ENCODE measurements at regions not wholly inside any gene's neighbourhood (a gene's known extent, or its start where the extent isn't known, plus 50 kb on each side); places are given as distances from the start of the nearest gene placed in this dataset.

GRCh38 chr15:91737151-91737818, 116.2 kb upstream of the SLCO3A1 start:
- no peak for DNase-seq (ENCODE audit: low read depth)

- no peak for DNase-seq (ENCODE audit: low read depth)
Measured at GRCh38 chr15:91741986-91742385, 111.5 kb upstream of the SLCO3A1 start.

GRCh38 chr15:91751611-91752010, 101.9 kb upstream of the SLCO3A1 start:
- DNase-seq (ENCODE audit: low read depth) = no peak

- DNase-seq (ENCODE audit: low read depth) = no peak
Measured at GRCh38 chr15:91752081-91752785, 101.3 kb upstream of the SLCO3A1 start.

GRCh38 chr15:91759560-91759959, 93.9 kb upstream of the SLCO3A1 start:
- no peak for DNase-seq (ENCODE audit: low read depth)

- DNase-seq (ENCODE audit: low read depth) = no peak
Measured at GRCh38 chr15:91765660-91766059, 87.8 kb upstream of the SLCO3A1 start.

GRCh38 chr15:91769476-91769875, 84.0 kb upstream of the SLCO3A1 start:
- DNase-seq (ENCODE audit: low read depth) = no peak

- no peak for DNase-seq (ENCODE audit: low read depth)
Measured at GRCh38 chr15:91769894-91770293, 83.6 kb upstream of the SLCO3A1 start.

GRCh38 chr15:91776104-91776503, 77.4 kb upstream of the SLCO3A1 start:
- DNase-seq (ENCODE audit: low read depth) = no peak

GRCh38 chr15:91779960-91780359, 73.5 kb upstream of the SLCO3A1 start:
- no peak for DNase-seq (ENCODE audit: low read depth)

- no peak for DNase-seq (ENCODE audit: low read depth)
Measured at GRCh38 chr15:91780387-91780786, 73.1 kb upstream of the SLCO3A1 start.

- DNase-seq (ENCODE audit: low read depth) = no peak
Measured at GRCh38 chr15:91782221-91782620, 71.3 kb upstream of the SLCO3A1 start.

- DNase-seq (ENCODE audit: low read depth) = no peak
Measured at GRCh38 chr15:91783008-91783407, 70.5 kb upstream of the SLCO3A1 start.

- no peak for DNase-seq (ENCODE audit: low read depth)
Measured at GRCh38 chr15:91783451-91783850, 70.1 kb upstream of the SLCO3A1 start.

GRCh38 chr15:91784973-91785709, 68.4 kb upstream of the SLCO3A1 start:
- DNase-seq (ENCODE audit: low read depth) = no peak

- DNase-seq (ENCODE audit: low read depth) = no peak
Measured at GRCh38 chr15:91787198-91787597, 66.3 kb upstream of the SLCO3A1 start.

GRCh38 chr15:91789136-91789535, 64.4 kb upstream of the SLCO3A1 start:
- no peak for DNase-seq (ENCODE audit: low read depth)

GRCh38 chr15:91790836-91791235, 62.7 kb upstream of the SLCO3A1 start:
- DNase-seq (ENCODE audit: low read depth) = no peak

- no peak for DNase-seq (ENCODE audit: low read depth)
Measured at GRCh38 chr15:91793771-91794170, 59.7 kb upstream of the SLCO3A1 start.

- DNase-seq (ENCODE audit: low read depth) = no peak
Measured at GRCh38 chr15:91795235-91795634, 58.3 kb upstream of the SLCO3A1 start.

GRCh38 chr15:91801836-91802534, 51.5 kb upstream of the SLCO3A1 start:
- DNase-seq (ENCODE audit: low read depth) = no peak

GRCh38 chr15:91803260-91803659, 50.2 kb upstream of the SLCO3A1 start:
- no peak for DNase-seq (ENCODE audit: low read depth)
